Stimulated activated CD4-positive, alpha-beta T cell treated with anti-CD3 and anti-CD28 coated beads, Interleukin-15, amount 100 ng/mL, for 1 hour (primary cell): ENCODE measurements at regions not wholly inside any gene's neighbourhood (a gene's known extent, or its start where the extent isn't known, plus 50 kb on each side); places are given as distances from the start of the nearest gene placed in this dataset.
"Not testable (repeated sequence)": the region's sequence is repeated elsewhere in the genome, so short reads cannot be mapped to it uniquely, and the experiment has no call there.

ENCODE experiments used
- DNase-seq, 2 donors: peaks; one replicate each; pipeline ENCODE4 v3.0.0-alpha.2; 2020; ENCODE audit warnings: low read depth in 1 of 2, low spot score in 1 of 2

- DNase-seq: no peak
Measured at GRCh38 chr3:26484140-26484539, 138.4 kb upstream of the LRRC3B start.

- no peak for DNase-seq
Measured at GRCh38 chr3:26498271-26498670, 124.3 kb upstream of the LRRC3B start.

- no peak for DNase-seq
Measured at GRCh38 chr3:26505399-26505798, 117.2 kb upstream of the LRRC3B start.

- DNase-seq: not testable (repeated sequence)
Measured at GRCh38 chr3:26514445-26515029, 108.0 kb upstream of the LRRC3B start.

GRCh38 chr3:26515351-26515750 is 107.2 kb upstream of the LRRC3B start:
- no peak for DNase-seq

- DNase-seq: no peak
Measured at GRCh38 chr3:26521261-26521660, 101.3 kb upstream of the LRRC3B start.

- no peak for DNase-seq
Measured at GRCh38 chr3:26522919-26523318, 99.7 kb upstream of the LRRC3B start.

GRCh38 chr3:26525013-26525412 is 97.6 kb upstream of the LRRC3B start:
- no peak for DNase-seq

- no peak for DNase-seq
Measured at GRCh38 chr3:26535151-26535550, 87.4 kb upstream of the LRRC3B start.

- DNase-seq: no peak
Measured at GRCh38 chr3:26536955-26537354, 85.6 kb upstream of the LRRC3B start.

GRCh38 chr3:26550413-26550812 is 72.2 kb upstream of the LRRC3B start:
- DNase-seq: no peak

GRCh38 chr3:26556637-26557036 is 65.9 kb upstream of the LRRC3B start:
- no peak for DNase-seq

GRCh38 chr3:26558257-26558656 is 64.3 kb upstream of the LRRC3B start:
- DNase-seq: no peak

GRCh38 chr3:26559227-26559626 is 63.3 kb upstream of the LRRC3B start:
- DNase-seq: no peak

GRCh38 chr3:26560081-26560480 is 62.5 kb upstream of the LRRC3B start:
- DNase-seq: no peak

- no peak for DNase-seq
Measured at GRCh38 chr3:26562021-26562768, 60.4 kb upstream of the LRRC3B start.
